ENCODE measurements at regions not wholly inside any gene's neighbourhood (a gene's known extent, or its start where the extent isn't known, plus 50 kb on each side); places are given as distances from the start of the nearest gene placed in this dataset.
"Not testable (repeated sequence)": the region's sequence is repeated elsewhere in the genome, so short reads cannot be mapped to it uniquely, and the experiment has no call there.

- H3K9me3 Mint-ChIP-seq, H3K36me3 Mint-ChIP-seq, H3K27me3 Mint-ChIP-seq, H3K27ac Mint-ChIP-seq, H3K4me1 Mint-ChIP-seq, H3K4me3 Mint-ChIP-seq: not testable (repeated sequence)
Measured at GRCh38 chr21:6468331-6468860, 4053.0 kb upstream of the TPTE start.

GRCh38 chr21:6474250-6474968 lies 4047.0 kb upstream of the TPTE start:
- H3K27ac Mint-ChIP-seq, H3K4me1 Mint-ChIP-seq, H3K9me3 Mint-ChIP-seq, H3K36me3 Mint-ChIP-seq, H3K4me3 Mint-ChIP-seq, H3K27me3 Mint-ChIP-seq: not testable (repeated sequence)

GRCh38 chr21:6481116-6481515 lies 4040.3 kb upstream of the TPTE start:
- H3K9me3 Mint-ChIP-seq, H3K27ac Mint-ChIP-seq, H3K4me3 Mint-ChIP-seq, H3K4me1 Mint-ChIP-seq, H3K36me3 Mint-ChIP-seq, H3K27me3 Mint-ChIP-seq: not testable (repeated sequence)

- H3K36me3 Mint-ChIP-seq, H3K27ac Mint-ChIP-seq, H3K4me3 Mint-ChIP-seq: not testable (repeated sequence)
Measured at GRCh38 chr21:6482616-6483015, 4038.8 kb upstream of the TPTE start.

GRCh38 chr21:6483645-6484044 lies 4037.7 kb upstream of the TPTE start:
- H3K27ac Mint-ChIP-seq, H3K36me3 Mint-ChIP-seq, H3K9me3 Mint-ChIP-seq, H3K4me3 Mint-ChIP-seq, H3K27me3 Mint-ChIP-seq, H3K4me1 Mint-ChIP-seq: not testable (repeated sequence)

More at GRCh38 chr21:6482616-6483015, 4038.8 kb upstream of the TPTE start:
- not testable (repeated sequence) for H3K4me1 Mint-ChIP-seq, H3K9me3 Mint-ChIP-seq, H3K27me3 Mint-ChIP-seq

- H3K9me3 Mint-ChIP-seq, H3K4me3 Mint-ChIP-seq, H3K27ac Mint-ChIP-seq, H3K4me1 Mint-ChIP-seq, H3K36me3 Mint-ChIP-seq, H3K27me3 Mint-ChIP-seq: not testable (repeated sequence)
Measured at GRCh38 chr21:6486821-6487220, 4034.6 kb upstream of the TPTE start.

GRCh38 chr21:6492691-6493090 lies 4028.7 kb upstream of the TPTE start:
- H3K27me3 Mint-ChIP-seq, H3K4me3 Mint-ChIP-seq, H3K27ac Mint-ChIP-seq, H3K9me3 Mint-ChIP-seq, H3K4me1 Mint-ChIP-seq, H3K36me3 Mint-ChIP-seq: not testable (repeated sequence)

GRCh38 chr21:6493957-6494356 lies 4027.4 kb upstream of the TPTE start:
- not testable (repeated sequence) for H3K4me3 Mint-ChIP-seq, H3K4me1 Mint-ChIP-seq, H3K27ac Mint-ChIP-seq, H3K9me3 Mint-ChIP-seq, H3K36me3 Mint-ChIP-seq, H3K27me3 Mint-ChIP-seq

- H3K4me1 Mint-ChIP-seq, H3K4me3 Mint-ChIP-seq, H3K27ac Mint-ChIP-seq, H3K27me3 Mint-ChIP-seq, H3K9me3 Mint-ChIP-seq, H3K36me3 Mint-ChIP-seq: not testable (repeated sequence)
Measured at GRCh38 chr21:6496356-6496755, 4025.0 kb upstream of the TPTE start.

- H3K9me3 Mint-ChIP-seq, H3K4me1 Mint-ChIP-seq, H3K27ac Mint-ChIP-seq, H3K27me3 Mint-ChIP-seq, H3K4me3 Mint-ChIP-seq, H3K36me3 Mint-ChIP-seq: not testable (repeated sequence)
Measured at GRCh38 chr21:6498716-6499115, 4022.7 kb upstream of the TPTE start.

GRCh38 chr21:6499128-6499826 lies 4022.1 kb upstream of the TPTE start:
- not testable (repeated sequence) for H3K4me3 Mint-ChIP-seq, H3K9me3 Mint-ChIP-seq, H3K27me3 Mint-ChIP-seq, H3K27ac Mint-ChIP-seq, H3K4me1 Mint-ChIP-seq, H3K36me3 Mint-ChIP-seq

- H3K9me3 Mint-ChIP-seq, H3K4me1 Mint-ChIP-seq, H3K36me3 Mint-ChIP-seq, H3K27me3 Mint-ChIP-seq, H3K27ac Mint-ChIP-seq, H3K4me3 Mint-ChIP-seq: not testable (repeated sequence)
Measured at GRCh38 chr21:6499866-6500265, 4021.5 kb upstream of the TPTE start.

- not testable (repeated sequence) for H3K4me3 Mint-ChIP-seq, H3K4me1 Mint-ChIP-seq, H3K9me3 Mint-ChIP-seq, H3K27me3 Mint-ChIP-seq, H3K27ac Mint-ChIP-seq, H3K36me3 Mint-ChIP-seq
Measured at GRCh38 chr21:6500681-6501080, 4020.7 kb upstream of the TPTE start.

GRCh38 chr21:6506167-6506894 lies 4015.1 kb upstream of the TPTE start:
- not testable (repeated sequence) for H3K27ac Mint-ChIP-seq, H3K9me3 Mint-ChIP-seq, H3K4me3 Mint-ChIP-seq, H3K27me3 Mint-ChIP-seq, H3K4me1 Mint-ChIP-seq, H3K36me3 Mint-ChIP-seq

- H3K27ac Mint-ChIP-seq, H3K36me3 Mint-ChIP-seq, H3K9me3 Mint-ChIP-seq, H3K4me3 Mint-ChIP-seq, H3K4me1 Mint-ChIP-seq, H3K27me3 Mint-ChIP-seq: not testable (repeated sequence)
Measured at GRCh38 chr21:6507632-6508031, 4013.8 kb upstream of the TPTE start.

- H3K4me3 Mint-ChIP-seq, H3K4me1 Mint-ChIP-seq, H3K27me3 Mint-ChIP-seq, H3K36me3 Mint-ChIP-seq, H3K27ac Mint-ChIP-seq, H3K9me3 Mint-ChIP-seq: not testable (repeated sequence)
Measured at GRCh38 chr21:6521777-6522176, 3999.6 kb upstream of the TPTE start.
